Esophagus (tissue), 2 donors: ENCODE measurements at regions not wholly inside any gene's neighbourhood (a gene's known extent, or its start where the extent isn't known, plus 50 kb on each side); places are given as distances from the start of the nearest gene placed in this dataset.

Source experiments
- H3K27ac ChIP-seq, 2 donors: one replicate each; pipeline ENCODE4 v1.5.1; 2013; ENCODE audit warnings: low read depth in 2 of 2, mild to moderate bottlenecking in 2 of 2, inconsistent platforms in 1 of 2, low read length in 1 of 2, moderate library complexity in 1 of 2
- H3K27me3 ChIP-seq, 2 donors: one replicate each; pipeline ENCODE4 v1.6.1; 2013; ENCODE audit warnings: low read length in 2 of 2, control low read depth in 1 of 2, mild to moderate bottlenecking in 1 of 2; ENCODE audit not compliant: insufficient read depth in 2 of 2, control insufficient read depth in 1 of 2
- H3K36me3 ChIP-seq, 2 donors: one replicate each; pipeline ENCODE4 v1.6.1; 2013; ENCODE audit warnings: low read length in 1 of 2; ENCODE audit not compliant: control insufficient read depth in 2 of 2, insufficient read depth in 2 of 2
- H3K4me1 ChIP-seq, 2 donors: one replicate each; pipeline ENCODE4 v1.6.1; 2013; ENCODE audit warnings: low read length in 1 of 2; ENCODE audit not compliant: control insufficient read depth in 2 of 2, insufficient read depth in 2 of 2
- H3K4me3 ChIP-seq, 2 donors: one replicate each; pipeline ENCODE4 v1.5.1; 2013; ENCODE audit warnings: low read length in 2 of 2, mild to moderate bottlenecking in 2 of 2, low read depth in 1 of 2, moderate library complexity in 1 of 2
- H3K9me3 ChIP-seq, 2 donors: one replicate each; pipeline ENCODE4 v1.6.1; 2013; ENCODE audit warnings: mild to moderate bottlenecking in 2 of 2, low read depth in 1 of 2, low read length in 1 of 2, moderate library complexity in 1 of 2; ENCODE audit not compliant: control insufficient read depth in 2 of 2, insufficient read depth in 1 of 2
- WGBS, 2 donors: extraction: QIAGEN DNeasy Blood & Tissue Kit; methylation state at CpG; one replicate each; pipeline ENCODE4 v1.1.7; 2013; 5-methylcytosine and 5-hydroxymethylcytosine counted together
- donor health status: healthy with polysubstance abuse.
- donor health status: Bipolar disorder and iron deficiency.

- Histone ChIP-seq H3K4me3 (no peak overlapping the region), H3K9me3 (no peaks in the 10 kb centered on the region), H3K27ac (no peak overlapping the region), H3K4me1 (no peaks in the 10 kb centered on the region), H3K27me3 (no peaks in the 10 kb centered on the region), H3K36me3 (no peaks in the 10 kb centered on the region)
- WGBS, 2 donors = 70 to 86% methylated on average over 1 of the region's 1 CpG
Observed at GRCh38 chr2:149892563-149892962, 305.0 kb upstream of the MMADHC start.

GRCh38 chr2:149885946-149886345 is 298.4 kb upstream of the MMADHC start:
- 45 to 52% methylated on average over 2 of the region's 2 CpGs for WGBS, 2 donors
- no peaks in the 10 kb centered on the region for H3K36me3 ChIP-seq
- H3K9me3 ChIP-seq = no peaks in the 10 kb centered on the region
- no peaks in the 10 kb centered on the region for H3K27me3 ChIP-seq
- H3K4me3 ChIP-seq = no peak overlapping the region
- H3K27ac ChIP-seq = peak overlapping the region; percentile 35 to 36
- no peaks in the 10 kb centered on the region for H3K4me1 ChIP-seq

GRCh38 chr2:149885468-149885867 is 297.9 kb upstream of the MMADHC start:
- Histone ChIP-seq H3K36me3 (no peaks in the 10 kb centered on the region), H3K9me3 (no peaks in the 10 kb centered on the region), H3K27ac (peak overlapping the region; percentile 35 to 36), H3K4me1 (no peaks in the 10 kb centered on the region), H3K4me3 (no peak overlapping the region), H3K27me3 (no peaks in the 10 kb centered on the region)
- 50 to 63% methylated on average over 2 of the region's 2 CpGs for WGBS, 2 donors

DNA sequence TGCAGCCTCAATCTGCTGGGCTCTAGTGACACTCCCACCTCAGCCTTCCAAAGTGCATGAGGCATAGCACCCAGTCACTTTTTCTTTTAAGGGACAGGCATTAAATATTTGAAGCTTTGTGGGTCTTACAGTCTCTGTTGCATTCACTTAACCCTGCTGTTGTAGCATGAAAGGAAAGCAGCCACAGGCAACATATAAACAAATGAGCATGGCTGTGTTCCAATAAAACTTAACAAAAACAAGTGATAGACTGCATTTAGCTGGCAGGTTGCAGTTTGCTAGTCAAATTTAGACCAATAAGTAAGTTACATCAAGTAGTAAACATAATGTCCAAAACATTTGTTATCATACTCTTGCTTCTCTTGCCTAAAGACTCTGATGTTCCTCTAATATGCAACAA is 297.3 kb upstream of the MMADHC start:
- H3K4me1 ChIP-seq = no peaks in the 10 kb centered on the region
- no peaks in the 10 kb centered on the region for H3K27me3 ChIP-seq
- no peaks in the 10 kb centered on the region for H3K36me3 ChIP-seq
- no peaks in the 10 kb centered on the region for H3K9me3 ChIP-seq
- H3K4me3 ChIP-seq = no peak overlapping the region
- H3K27ac ChIP-seq = no peak overlapping the region

- Histone ChIP-seq H3K36me3 (no peaks in the 10 kb centered on the region), H3K27me3 (no peaks in the 10 kb centered on the region), H3K9me3 (no peaks in the 10 kb centered on the region), H3K4me1 (no peaks in the 10 kb centered on the region), H3K4me3 (no peak overlapping the region), H3K27ac (peak overlapping the region in 1 of 2 donors; percentile 42)
- WGBS, 2 donors = 41 to 47% methylated on average over 1 of the region's 1 CpG
Observed at GRCh38 chr2:149877913-149878312, 290.3 kb upstream of the MMADHC start.

- WGBS, 2 donors = 55 to 60% methylated on average over 3 of the region's 3 CpGs
Observed at GRCh38 chr2:149877074-149877473, 289.5 kb upstream of the MMADHC start.

DNA sequence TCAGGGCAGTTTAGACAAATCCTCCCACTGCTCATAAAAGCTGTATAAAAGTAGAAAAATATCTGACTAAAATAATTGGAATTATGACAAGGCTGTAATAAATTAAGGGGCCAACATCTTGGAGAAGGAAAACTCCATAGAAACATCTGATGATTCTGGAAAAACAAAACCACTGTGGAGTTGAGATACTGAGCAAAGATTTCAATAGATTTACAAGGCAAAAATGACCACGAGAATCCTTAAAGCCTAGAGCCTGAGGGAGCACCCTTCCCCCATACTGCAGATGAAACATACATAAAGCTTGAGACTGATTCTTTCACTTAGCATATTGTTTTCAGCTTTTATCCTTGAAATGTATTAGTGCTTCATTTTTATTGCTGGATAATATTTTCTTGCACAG is 286.4 kb upstream of the MMADHC start:
- Histone ChIP-seq H3K4me1 (no peaks in the 10 kb centered on the region), H3K4me3 (no peak overlapping the region), H3K27me3 (no peaks in the 10 kb centered on the region), H3K36me3 (no peaks in the 10 kb centered on the region), H3K27ac (no peak overlapping the region), H3K9me3 (no peaks in the 10 kb centered on the region)
- 72 to 78% methylated on average over 1 of the region's 1 CpG for WGBS, 2 donors

More at GRCh38 chr2:149877074-149877473, 289.5 kb upstream of the MMADHC start:
- H3K36me3 ChIP-seq = no peaks in the 10 kb centered on the region
- no peak overlapping the region for H3K4me3 ChIP-seq
- no peaks in the 10 kb centered on the region for H3K4me1 ChIP-seq
- H3K27me3 ChIP-seq = no peaks in the 10 kb centered on the region
- peak overlapping the region; percentile 3 to 29 for H3K27ac ChIP-seq
- H3K9me3 ChIP-seq = no peaks in the 10 kb centered on the region

DNA sequence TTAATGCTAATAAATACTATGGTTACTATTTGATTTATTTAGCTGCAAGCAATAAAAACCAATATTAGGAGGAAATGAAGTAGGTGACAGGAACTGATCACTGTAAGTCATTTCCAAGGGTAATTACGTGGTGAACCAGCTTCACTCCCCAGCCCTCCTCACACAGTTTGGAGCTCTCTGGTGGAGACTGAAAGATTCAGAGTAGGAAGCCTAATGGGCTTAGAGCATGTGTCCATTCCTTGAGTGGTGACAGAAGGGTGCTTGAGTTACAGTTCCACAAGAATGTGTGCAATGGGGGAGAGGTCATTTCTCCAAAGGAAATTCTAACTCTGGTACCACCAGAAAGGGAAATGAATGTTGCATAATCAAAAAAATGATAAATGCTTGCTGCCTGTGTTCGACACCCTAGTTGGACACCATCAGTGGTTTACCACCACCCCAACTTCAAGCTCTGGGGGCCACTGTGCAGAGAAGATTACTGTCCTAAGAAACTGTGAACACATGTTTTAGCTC is 285.1 kb upstream of the MMADHC start:
- Histone ChIP-seq H3K36me3 (no peaks in the 10 kb centered on the region), H3K9me3 (no peaks in the 10 kb centered on the region), H3K27me3 (no peaks in the 10 kb centered on the region), H3K27ac (no peak overlapping the region), H3K4me3 (no peak overlapping the region), H3K4me1 (no peaks in the 10 kb centered on the region)
- 79 to 88% methylated on average over 2 of the region's 2 CpGs for WGBS, 2 donors

DNA sequence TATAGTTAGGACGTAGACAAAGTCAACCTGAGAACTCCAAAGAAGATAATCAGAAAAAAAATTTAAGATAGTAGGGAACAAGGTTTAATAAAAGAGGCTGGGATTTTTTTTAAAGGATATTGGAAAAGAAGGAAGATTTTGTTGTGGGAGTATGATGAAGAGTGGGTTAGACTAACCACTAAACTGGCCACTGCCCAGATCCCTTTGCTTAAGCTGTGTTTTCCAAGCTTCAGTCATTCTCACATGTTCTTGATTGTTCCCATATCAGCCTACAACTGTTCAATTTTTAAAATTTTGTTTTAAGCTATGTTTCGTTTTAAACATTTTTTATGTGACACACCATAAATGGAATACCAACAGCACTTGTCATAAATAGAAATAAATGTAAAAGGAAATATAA is 284.5 kb upstream of the MMADHC start:
- Histone ChIP-seq H3K27me3 (no peaks in the 10 kb centered on the region), H3K36me3 (no peaks in the 10 kb centered on the region), H3K9me3 (no peaks in the 10 kb centered on the region), H3K4me1 (no peaks in the 10 kb centered on the region), H3K4me3 (no peak overlapping the region), H3K27ac (no peak overlapping the region)
- 72 to 84% methylated on average over 2 of the region's 2 CpGs for WGBS, 2 donors

GRCh38 chr2:149871091-149871885 is 283.7 kb upstream of the MMADHC start:
- no peaks in the 10 kb centered on the region for H3K36me3 ChIP-seq
- WGBS, 2 donors = 86 to 89% methylated on average over 6 of the region's 6 CpGs
- no peaks in the 10 kb centered on the region for H3K4me1 ChIP-seq
- no peaks in the 10 kb centered on the region for H3K9me3 ChIP-seq
- H3K4me3 ChIP-seq = no peak overlapping the region
- no peak overlapping the region for H3K27ac ChIP-seq
- no peaks in the 10 kb centered on the region for H3K27me3 ChIP-seq
